K562 (cell line): ENCODE measurements at regions not wholly inside any gene's neighbourhood (a gene's known extent, or its start where the extent isn't known, plus 50 kb on each side); places are given as distances from the start of the nearest gene placed in this dataset.
A peak's percentile ranks its signal among the peaks of the same experiment; 100 is the strongest.

ENCODE experiments used
- ATF3 ChIP-seq, 2 experiments: fragments of 450-650 bp in 1 of 2; sonication (generic) in 1 of 2; formaldehyde crosslinking in 1 of 2; IDR thresholded peaks in 1 of 2; conservative IDR thresholded peaks in 1 of 2; 2 replicates each; pipeline versions ENCODE4 v1.6.1 to v1.8.1; 2016 to 2023; ENCODE audit warnings: mild to moderate bottlenecking in 2 of 2, moderate library complexity in 2 of 2, inconsistent platforms in 1 of 2, missing genetic modification reagents in 1 of 2
- FOXA3 ChIP-seq, 2 experiments: fragments of 450-650 bp in 1 of 2; sonication (generic) in 1 of 2; formaldehyde crosslinking; IDR thresholded peaks in 1 of 2; conservative IDR thresholded peaks in 1 of 2; 2 replicates each; pipeline versions ENCODE4 v1.4.0 to v1.8.0; 2020 to 2022; ENCODE audit warnings: mild to moderate bottlenecking in 2 of 2, missing genetic modification reagents in 1 of 2
- HMBOX1 ChIP-seq: sonication (generic); IDR thresholded peaks from 2 replicates; pipeline ENCODE4 v1.6.1; 2016
- JUND ChIP-seq, 2 experiments: IDR thresholded peaks; 2 replicates in 1 of 2; 3 replicates in 1 of 2; pipeline ENCODE4 v1.6.1; 2011; ENCODE audit warnings: borderline replicate concordance in 2 of 2, low read depth in 2 of 2, low read length in 2 of 2, improper control_type of control experiment in 1 of 2, missing biosample characterization in 1 of 2, missing genetic modification characterization in 1 of 2, missing genetic modification reagents in 1 of 2
- KDM5B ChIP-seq: fragments of 200-600 bp; sonication (generic); IDR thresholded peaks from 2 replicates; pipeline ENCODE4 v1.6.1; 2012; ENCODE audit warnings: low read depth, mild to moderate bottlenecking, moderate library complexity, low read length, control low read depth, inconsistent platforms; ENCODE audit not compliant: insufficient replicate concordance
- LEF1 ChIP-seq: fragments of 450-650 bp; IDR thresholded peaks from 2 replicates; pipeline ENCODE4 v1.6.1; 2016; ENCODE audit warnings: mild to moderate bottlenecking
- MBD2 ChIP-seq: sonication (generic); IDR thresholded peaks from 2 replicates; pipeline ENCODE4 v1.6.1; 2016; ENCODE audit warnings: low read depth, borderline replicate concordance
- MTA1 ChIP-seq: fragments of 450-650 bp; IDR thresholded peaks from 2 replicates; pipeline ENCODE4 v1.6.1; 2017; ENCODE audit warnings: borderline replicate concordance
- NFIC ChIP-seq: fragments of 450-650 bp; IDR thresholded peaks from 2 replicates; pipeline ENCODE4 v1.6.1; 2017; ENCODE audit warnings: mild to moderate bottlenecking, inconsistent platforms
- POLR2AphosphoS5 ChIP-seq: IDR thresholded peaks from 2 replicates; pipeline ENCODE4 v1.6.1; 2011; ENCODE audit warnings: mild to moderate bottlenecking, low read depth, low read length, moderate library complexity; ENCODE audit not compliant: control insufficient read depth, insufficient read depth
- PTRF ChIP-seq: fragments of 450-650 bp; IDR thresholded peaks from 2 replicates; pipeline ENCODE4 v1.6.1; 2016; ENCODE audit warnings: mild to moderate bottlenecking, missing genetic modification characterization, missing compliant biosample characterization
- RBM15 ChIP-seq: fragments of 200-400 bp; formaldehyde crosslinking; IDR thresholded peaks from 2 replicates; pipeline ENCODE4 v1.6.1; 2018; ENCODE audit warnings: mild to moderate bottlenecking, low read length, moderate library complexity; ENCODE audit not compliant: insufficient read depth
- SMARCA4 ChIP-seq: fragments of 450-650 bp; IDR thresholded peaks from 2 replicates; pipeline ENCODE4 v1.6.1; 2016
- TCF15 ChIP-seq: fragments of 250-450 bp; sonication (Bioruptor Pico); IDR thresholded peaks from 2 replicates; pipeline ENCODE4 v1.8.0; 2022; ENCODE audit warnings: moderate library complexity, mild to moderate bottlenecking, inconsistent platforms
- TCF7L2 ChIP-seq: fragments of 150-350 bp; IDR thresholded peaks from 2 replicates; pipeline ENCODE4 v1.6.1; 2016; ENCODE audit warnings: low read depth, mild to moderate bottlenecking, low read length, moderate library complexity
- ZNF146 ChIP-seq: IDR thresholded peaks from one replicate; pipeline ENCODE4 v1.6.1; 2018; ENCODE audit warnings: missing compliant biosample characterization; ENCODE audit not compliant: unreplicated experiment
- ZNF592 ChIP-seq: fragments of 450-650 bp; IDR thresholded peaks from 2 replicates; pipeline ENCODE4 v1.6.1; 2017; ENCODE audit warnings: antibody characterized with exemption, mild to moderate bottlenecking

- TF ChIP-seq ZNF592 (peak; percentile 68), POLR2AphosphoS5 (peak; percentile 81), TCF7L2 (peak; percentile 68; the same call in 1 of the 2 replicates), PTRF (tag) (no peak), MBD2 (no peak), TCF15 (CRISPR knock-in tag) (no peak), KDM5B (peak; percentile 87), HMBOX1 (0 out of 2 replicates have a peak, but pooled peaks have one; percentile 29), SMARCA4 (peak; percentile 34; the same call in 1 of the 2 replicates), RBM15 (no peak), NFIC (0 out of 2 replicates have a peak, but pooled peaks have one; percentile 2), JUND (IDR thresholded peaks at IDR 0.05; ENCODE audit: borderline replicate concordance, low read depth, low read length) (peak; percentile 55), JUND (tag; IDR thresholded peaks at IDR 0.05; ENCODE audit: borderline replicate concordance, low read depth, low read length) (no peak; the same call in 2 of the 3 replicates), MTA1 (no peak), ZNF146 (CRISPR knock-in tag) (no peak), ATF3 (IDR thresholded peaks at IDR 0.05) (no peak), ATF3 (CRISPR knock-in tag; conservative IDR thresholded peaks at IDR 0.05) (no peak), FOXA3 (CRISPR knock-in tag; conservative IDR thresholded peaks at IDR 0.05 in 1 of 2, IDR thresholded peaks at IDR 0.05 in 1 of 2) (no peak), LEF1 (peak; percentile 60)
These were observed 51.0 kb upstream of the SSR3 start (continued) for GRCh38 chr3:156605686-156606605.
